Motor neuron (in vitro differentiated cells): ENCODE measurements at regions not wholly inside any gene's neighbourhood (a gene's known extent, or its start where the extent isn't known, plus 50 kb on each side); places are given as distances from the start of the nearest gene placed in this dataset.

Source experiments
- ATAC-seq, 8 experiments: fragments of 200-7000 bp; cut with Tn5 transposase; replicated peaks in 6 of 8; 2 replicates each; pipeline ENCODE4 v1.8.0; 2021; ENCODE audit warnings: mild to moderate bottlenecking in 8 of 8, moderate library complexity in 8 of 8
- H3K27ac ChIP-seq, 2 donors: fragments of 250-450 bp; sonication (Bioruptor Pico); 2 replicates each; pipeline ENCODE4 v1.9.0; 2021; ENCODE audit warnings: antibody characterized with exemption in 2 of 2, mild to moderate bottlenecking in 2 of 2, moderate library complexity in 1 of 2
- H3K4me1 ChIP-seq, 2 donors: fragments of 250-450 bp; sonication (Bioruptor Pico); replicated peaks in 1 of 2; 2 replicates each; pipeline ENCODE4 v1.6.1; 2021; ENCODE audit warnings: antibody characterized with exemption in 2 of 2, mild to moderate bottlenecking in 2 of 2, moderate library complexity in 1 of 2
- H3K4me3 ChIP-seq, 5 donors: fragments of 250-450 bp; sonication (Bioruptor Pico); 2 replicates each; pipeline ENCODE4 v1.9.0; 2021; ENCODE audit warnings: antibody characterized with exemption in 5 of 5, mild to moderate bottlenecking in 5 of 5, moderate library complexity in 4 of 5
- WGBS, 10 experiments: fragments of 450-650 bp; shearing (Covaris generic); methylation state at CpG; one replicate each; pipeline ENCODE4 v1.0.0; 2022; 5-methylcytosine and 5-hydroxymethylcytosine counted together
- in situ Hi-C, 9 experiments: fragments of 400-800 bp; cut with MboI; loops; one replicate each; pipeline ENCODE4 v1.15.0; 2021; ENCODE audit warnings: low sequenced_read_pairs in 9 of 9, low pct_unique_long_range_greater_than_20kb in 2 of 9; ENCODE audit not compliant: unreplicated experiment in 9 of 9

DNA sequence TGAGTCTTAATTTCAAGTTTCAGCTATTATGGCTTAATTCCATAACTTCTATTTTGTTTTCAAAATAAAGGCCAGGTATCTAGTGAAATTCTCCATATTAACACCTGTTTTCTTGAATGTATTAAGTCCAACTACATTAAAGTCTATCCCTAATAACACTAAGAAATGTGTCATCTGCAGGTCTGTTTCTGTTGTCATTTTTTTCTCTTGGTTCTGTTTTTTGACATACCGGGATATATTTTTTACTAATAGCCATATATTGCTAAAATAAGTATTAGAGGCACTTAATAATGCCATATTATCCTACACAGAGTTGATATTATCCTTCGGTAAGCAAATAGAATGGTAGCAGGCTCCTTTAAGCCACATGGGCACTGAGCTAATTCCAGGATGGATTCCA is 176.0 kb upstream of the MPPED2 start:
- 0 to 97% (median 78%) methylated on average over 2 of the region's 2 CpGs; no CpG with 5 or more reads in 1 of the 10 experiments for WGBS, 10 experiments
- in situ Hi-C loops, result no loop called here
- no peak overlapping the region for H3K27ac ChIP-seq
- no peak overlapping the region for H3K4me3 ChIP-seq
- H3K4me1 ChIP-seq, result peaks cover 3 to 25% of the 10 kb centered on the region in 2 donors
- ATAC-seq, result no peak

DNA sequence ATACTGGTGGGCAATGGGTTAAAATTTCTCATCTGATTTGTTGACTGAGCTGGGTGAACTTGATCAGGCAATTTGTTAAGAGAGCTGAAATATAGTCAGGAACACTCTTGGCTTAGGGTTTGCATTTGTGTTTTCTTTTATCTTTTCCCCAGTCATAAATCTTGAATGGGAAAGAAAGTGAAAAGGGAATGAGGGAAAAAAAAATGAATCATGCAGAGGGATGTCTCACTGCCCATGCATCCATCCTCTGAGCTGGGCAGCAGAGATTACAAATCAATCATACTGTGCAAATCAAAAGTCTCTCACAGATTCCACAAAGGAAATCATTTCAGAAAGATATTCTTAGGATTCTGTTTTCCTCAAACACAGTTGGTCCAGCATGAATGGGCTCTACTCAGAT is 174.2 kb upstream of the MPPED2 start:
- ATAC-seq, result peak in 5 of 8 experiments; percentile 41 to 88 (median 59)
- in situ Hi-C loops, result no loop called here
- Histone ChIP-seq H3K4me3 (no peak overlapping the region), H3K27ac (no peak overlapping the region), H3K4me1 (peaks cover 3 to 25% of the 10 kb centered on the region in 2 donors)

DNA sequence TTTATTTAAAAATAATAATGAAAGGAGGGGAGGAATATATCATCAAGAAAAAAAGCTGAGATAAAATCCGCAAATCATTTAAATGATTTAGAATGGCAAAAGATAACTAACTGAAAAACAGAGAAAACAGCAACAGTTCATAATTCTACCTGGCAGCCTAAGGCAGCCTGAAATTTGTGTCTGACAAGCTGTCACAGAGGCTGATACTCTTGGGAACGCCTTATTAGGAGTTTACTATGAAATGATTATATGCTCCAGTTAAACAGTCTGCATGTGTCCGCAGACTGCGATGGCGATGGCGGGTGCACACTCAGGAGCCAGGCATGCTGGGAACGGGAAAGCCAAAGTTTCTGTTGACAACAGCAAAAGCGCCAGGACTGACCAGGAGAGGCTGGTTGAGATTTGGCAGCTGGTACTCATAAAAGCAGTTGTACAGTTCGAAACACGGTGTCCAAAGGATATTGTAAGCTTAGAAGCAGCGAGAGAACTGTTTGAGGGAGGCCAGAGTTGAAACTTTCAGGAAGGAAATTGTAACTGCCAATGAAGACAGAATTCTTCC is 172.9 kb upstream of the MPPED2 start:
- 6 to 93% (median 71%) methylated on average over 2 to 11 of the region's 11 CpGs for WGBS, 10 experiments

DNA sequence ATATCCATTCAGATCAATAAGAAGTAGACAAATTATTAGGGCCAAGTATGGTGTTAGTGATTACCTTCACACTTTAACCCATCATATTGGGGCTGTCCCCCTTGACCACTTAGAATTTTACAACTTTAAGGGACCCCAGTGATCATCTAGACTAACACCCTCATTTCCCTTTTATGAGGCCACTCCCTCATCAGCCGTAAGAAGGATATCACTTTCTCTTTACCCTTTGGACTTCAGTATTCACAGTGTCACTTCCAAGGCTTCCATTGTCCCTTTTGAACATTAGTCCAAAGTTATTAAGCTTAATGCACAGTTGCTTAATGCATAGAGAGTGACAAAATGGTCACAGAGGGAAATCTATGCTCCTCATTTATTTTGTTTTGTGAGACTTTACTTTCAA is 172.4 kb upstream of the MPPED2 start:
- H3K4me3 ChIP-seq, result no peak overlapping the region
- in situ Hi-C loops, result no loop called here
- H3K27ac ChIP-seq, result no peak overlapping the region
- ATAC-seq, result no peak
- 22 to 90% (median 69%) methylated on average over 1 of the region's 1 CpG; no CpG with 5 or more reads in 3 of the 10 experiments for WGBS, 10 experiments
- H3K4me1 ChIP-seq, result peaks cover 3 to 25% of the 10 kb centered on the region in 2 donors

More for the DNA sequence above, 172.9 kb upstream of the MPPED2 start:
- no peak for ATAC-seq
- H3K4me3 ChIP-seq, result no peak overlapping the region
- H3K27ac ChIP-seq, result no peak overlapping the region
- H3K4me1 ChIP-seq, result peaks cover 3 to 25% of the 10 kb centered on the region in 2 donors
- in situ Hi-C loops, result no loop called here

DNA sequence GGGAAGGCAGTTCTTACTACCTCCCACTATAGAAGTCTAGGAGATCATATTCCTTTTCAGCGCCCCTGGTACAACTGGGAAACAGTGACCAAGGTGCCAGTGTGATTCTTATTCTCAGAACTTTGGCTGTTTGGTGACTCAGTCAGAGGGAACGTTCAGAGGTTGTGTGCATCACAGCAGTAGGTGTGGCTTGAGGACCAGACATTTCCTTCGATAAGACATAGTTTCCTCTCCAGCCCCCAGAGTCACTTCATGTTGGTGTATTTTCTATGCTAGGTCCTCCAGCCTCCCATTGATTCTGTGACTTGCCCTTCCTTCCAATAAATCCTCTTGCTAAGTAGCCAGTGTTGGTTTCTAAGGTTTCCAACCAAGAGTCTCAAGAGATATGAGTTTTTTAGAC is 171.9 kb upstream of the MPPED2 start:
- H3K4me3 ChIP-seq, result no peak overlapping the region
- WGBS, 10 experiments, result 0 to 86% (median 51%) methylated on average over 1 to 3 of the region's 3 CpGs; no CpG with 5 or more reads in 4 of the 10 experiments
- peaks cover 3 to 25% of the 10 kb centered on the region in 2 donors for H3K4me1 ChIP-seq
- no peak for ATAC-seq
- in situ Hi-C loops, result no loop called here
- H3K27ac ChIP-seq, result no peak overlapping the region

DNA sequence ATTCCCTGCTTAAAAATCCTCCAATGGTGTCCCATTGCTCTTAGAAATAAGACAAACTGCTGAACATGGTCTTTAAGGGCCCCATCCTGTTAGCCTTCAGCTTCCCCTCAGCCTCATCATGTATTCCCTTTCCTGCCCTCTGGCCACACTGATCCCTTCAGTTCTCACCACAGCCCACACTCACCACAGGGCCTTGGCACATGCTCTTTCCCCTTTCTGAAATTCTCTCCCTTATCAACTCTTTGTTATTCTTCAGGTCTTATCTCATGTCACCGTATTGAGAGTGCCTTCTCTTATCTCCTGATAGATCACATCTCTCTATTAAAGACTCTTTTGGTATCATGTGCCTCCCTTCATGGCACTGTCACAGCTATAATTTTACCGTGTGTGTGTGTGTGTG is 167.8 kb upstream of the MPPED2 start:
- in situ Hi-C loops, result no loop called here
- Histone ChIP-seq H3K27ac (no peak overlapping the region), H3K4me1 (peaks cover 0 to 30% of the 10 kb centered on the region in 2 donors), H3K4me3 (no peak overlapping the region)
- 0 to 100% (median 63%) methylated on average over 1 to 2 of the region's 2 CpGs; no CpG with 5 or more reads in 2 of the 10 experiments for WGBS, 10 experiments
- no peak for ATAC-seq

DNA sequence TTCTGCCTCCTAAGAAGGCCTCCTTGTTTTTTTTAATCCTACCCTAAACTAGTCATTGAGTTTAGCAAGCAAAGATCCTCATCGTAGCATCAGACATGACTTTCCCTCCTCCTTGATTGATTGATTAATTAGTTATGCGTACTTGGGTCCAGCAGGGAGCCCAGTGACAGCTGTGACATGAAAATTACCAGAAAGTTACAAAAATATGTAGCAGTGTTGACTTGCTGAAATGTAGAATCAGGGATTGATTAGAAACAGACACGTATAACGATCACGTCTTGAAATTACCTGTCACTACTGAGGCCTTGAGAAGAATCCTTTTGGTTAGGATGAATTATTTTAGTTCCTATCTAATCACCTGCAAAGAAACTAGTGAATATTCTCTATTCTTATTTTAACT is 167.4 kb upstream of the MPPED2 start:
- no peak for ATAC-seq
- H3K4me1 ChIP-seq, result peaks cover 0 to 29% of the 10 kb centered on the region in 2 donors
- H3K4me3 ChIP-seq, result no peak overlapping the region
- in situ Hi-C loops, result no loop called here
- WGBS, 10 experiments, result 0 to 100% (median 76%) methylated on average over 1 to 5 of the region's 5 CpGs
- no peak overlapping the region for H3K27ac ChIP-seq

DNA sequence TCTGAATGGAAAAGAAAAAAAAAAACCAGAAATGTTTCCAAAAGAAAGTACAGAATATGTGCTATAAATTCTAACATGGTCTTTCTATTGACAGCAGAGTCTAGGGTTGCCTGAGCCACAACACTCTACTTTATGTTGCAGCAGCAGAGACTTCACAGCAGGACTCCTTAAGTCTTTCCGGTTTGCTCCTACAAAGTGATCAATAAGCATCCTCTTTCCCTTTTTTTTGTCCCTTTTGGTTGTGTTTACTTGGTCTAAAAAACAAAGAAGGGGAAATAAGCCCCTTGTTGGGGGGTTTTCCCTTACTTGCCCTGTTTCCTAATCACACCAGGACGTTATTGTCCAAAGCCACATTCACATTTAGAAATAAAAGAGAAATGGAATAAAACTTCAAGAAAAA is 163.1 kb upstream of the MPPED2 start:
- 0 to 61% (median 18%) methylated on average over 1 to 2 of the region's 2 CpGs; no CpG with 5 or more reads in 2 of the 10 experiments for WGBS, 10 experiments
- no peak for ATAC-seq
- Histone ChIP-seq H3K4me1 (peaks cover 0 to 46% of the 10 kb centered on the region in 2 donors), H3K27ac (no peak overlapping the region), H3K4me3 (no peak overlapping the region)
- in situ Hi-C loops, result no loop called here

DNA sequence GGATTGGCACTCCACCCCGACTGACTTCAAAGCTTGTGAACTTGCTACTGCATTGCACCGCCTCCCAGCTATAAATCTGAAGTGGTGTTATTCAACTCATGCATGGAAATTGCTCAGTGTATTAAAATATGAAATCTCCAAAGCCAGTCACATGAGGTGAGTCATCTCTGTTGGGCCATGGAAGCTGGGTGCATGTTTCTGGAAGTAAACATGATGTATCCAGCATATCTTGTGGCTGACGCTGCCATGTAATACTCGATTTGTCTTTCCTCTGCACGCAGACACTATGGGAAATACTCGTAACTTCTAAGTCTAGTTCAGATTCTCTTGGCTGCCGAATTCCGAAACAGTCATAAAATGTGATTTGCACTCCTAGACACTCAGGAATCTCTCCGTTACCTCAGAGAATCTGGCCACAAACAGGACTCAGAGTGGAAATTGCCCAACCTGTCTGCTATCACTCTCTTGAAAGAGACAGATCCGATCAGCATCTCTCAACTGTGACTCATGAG is 154.9 kb upstream of the MPPED2 start:
- WGBS, 10 experiments, result 6 to 97% (median 81%) methylated on average over 2 to 10 of the region's 10 CpGs; no CpG with 5 or more reads in 1 of the 10 experiments
- ATAC-seq, result peak; percentile 60 to 80 (median 68)
- no peaks in the 10 kb centered on the region for H3K4me1 ChIP-seq
- in situ Hi-C loops, result no loop called here
- H3K4me3 ChIP-seq, result no peak overlapping the region
- no peak overlapping the region for H3K27ac ChIP-seq

DNA sequence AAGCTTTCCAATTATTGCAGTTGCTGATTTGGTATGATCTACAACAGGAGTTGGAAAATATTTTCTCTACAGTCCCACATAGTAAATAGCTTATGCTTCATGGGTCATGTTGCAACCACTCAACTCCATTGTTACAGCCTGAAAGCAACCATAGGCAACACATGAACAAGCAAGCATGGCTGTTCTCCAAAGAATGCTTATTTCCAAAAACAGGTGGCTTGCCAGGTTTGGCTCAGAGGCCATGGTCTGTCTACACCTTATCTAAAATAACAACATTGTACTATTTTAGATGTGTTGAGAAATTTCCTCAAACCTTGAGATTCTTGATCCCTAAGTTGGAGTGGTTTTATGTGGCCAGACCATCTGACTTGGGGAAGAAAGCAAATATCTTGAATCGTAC is 153.9 kb upstream of the MPPED2 start:
- Histone ChIP-seq H3K4me1 (no peaks in the 10 kb centered on the region), H3K4me3 (no peak overlapping the region), H3K27ac (no peak overlapping the region)
- ATAC-seq, result no peak
- in situ Hi-C loops, result no loop called here
- 0 to 100% (median 75%) methylated on average over 1 of the region's 1 CpG; no CpG with 5 or more reads in 3 of the 10 experiments for WGBS, 10 experiments

DNA sequence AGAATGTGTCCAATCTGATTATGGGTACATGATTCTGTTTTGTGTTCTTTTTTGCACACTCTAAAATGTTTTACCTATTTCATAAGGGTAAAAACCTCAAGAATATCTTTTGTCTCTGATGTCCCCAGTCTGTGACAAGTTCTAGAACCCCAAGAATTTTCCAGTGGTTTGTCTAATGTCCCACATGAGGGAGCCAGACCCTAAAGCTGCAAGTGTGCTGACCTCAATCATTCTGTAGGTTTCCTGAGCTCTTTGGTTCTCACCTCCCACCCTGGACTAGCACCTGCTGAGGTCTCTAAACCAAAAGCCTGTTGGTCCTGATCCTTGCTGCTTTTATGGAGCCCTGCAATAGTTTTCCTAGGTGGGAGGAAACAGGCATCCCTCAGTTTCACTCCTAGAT is 149.8 kb upstream of the MPPED2 start:
- H3K27ac ChIP-seq, result no peak overlapping the region
- H3K4me1 ChIP-seq, result no peaks in the 10 kb centered on the region
- no peak for ATAC-seq
- H3K4me3 ChIP-seq, result no peak overlapping the region
- in situ Hi-C loops, result no loop called here

DNA sequence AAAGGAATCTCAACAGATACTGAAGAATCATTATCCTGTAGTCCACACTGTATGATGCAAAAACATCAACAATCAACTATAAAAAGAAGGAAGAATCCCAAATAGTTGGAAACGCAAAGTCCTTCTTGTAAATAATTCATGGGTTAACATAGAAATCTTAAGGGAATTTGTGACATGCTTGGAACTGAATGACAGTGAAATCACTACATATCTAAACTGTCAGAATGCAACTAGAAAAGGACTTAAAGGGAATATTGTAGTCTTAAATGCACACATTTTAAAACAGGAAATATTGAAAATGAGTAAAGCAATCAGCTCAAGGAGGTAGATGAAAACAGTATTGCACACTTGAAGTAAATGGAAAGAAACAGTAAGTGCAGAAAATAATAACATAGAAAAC is 147.6 kb upstream of the MPPED2 start:
- 0 to 100% (median 86%) methylated on average over 1 of the region's 1 CpG; no CpG with 5 or more reads in 1 of the 10 experiments for WGBS, 10 experiments
- ATAC-seq, result no peak
- Histone ChIP-seq H3K4me3 (no peak overlapping the region), H3K4me1 (peaks cover 0 to 9% of the 10 kb centered on the region in 2 donors), H3K27ac (no peak overlapping the region)
- in situ Hi-C loops, result no loop called here

DNA sequence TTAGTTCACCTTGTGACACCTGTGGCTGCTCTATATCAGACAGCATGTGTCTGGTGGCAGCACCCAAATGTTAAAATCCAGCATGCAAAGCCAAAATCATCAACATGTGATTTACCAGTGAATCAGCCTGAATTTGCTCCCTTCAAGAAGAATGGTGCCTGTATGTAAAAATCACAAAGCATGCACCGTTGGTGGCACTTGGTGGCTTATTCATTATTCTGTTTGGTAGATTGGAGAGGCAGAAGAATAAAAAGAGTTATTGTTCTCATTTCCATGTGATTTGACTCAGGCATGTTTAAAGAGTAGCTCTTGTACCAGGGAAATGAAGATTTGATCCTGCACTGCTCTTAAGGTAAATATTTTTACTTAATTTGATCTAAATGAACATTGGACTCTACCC is 143.9 kb upstream of the MPPED2 start:
- no peak overlapping the region for H3K27ac ChIP-seq
- 0 to 43% (median 0%) methylated on average over 1 of the region's 1 CpG; no CpG with 5 or more reads in 4 of the 10 experiments for WGBS, 10 experiments
- in situ Hi-C loops, result no loop called here
- peaks cover 0 to 9% of the 10 kb centered on the region in 2 donors for H3K4me1 ChIP-seq
- no peak overlapping the region for H3K4me3 ChIP-seq
- ATAC-seq, result peak in 1 of 8 experiments; percentile 34

DNA sequence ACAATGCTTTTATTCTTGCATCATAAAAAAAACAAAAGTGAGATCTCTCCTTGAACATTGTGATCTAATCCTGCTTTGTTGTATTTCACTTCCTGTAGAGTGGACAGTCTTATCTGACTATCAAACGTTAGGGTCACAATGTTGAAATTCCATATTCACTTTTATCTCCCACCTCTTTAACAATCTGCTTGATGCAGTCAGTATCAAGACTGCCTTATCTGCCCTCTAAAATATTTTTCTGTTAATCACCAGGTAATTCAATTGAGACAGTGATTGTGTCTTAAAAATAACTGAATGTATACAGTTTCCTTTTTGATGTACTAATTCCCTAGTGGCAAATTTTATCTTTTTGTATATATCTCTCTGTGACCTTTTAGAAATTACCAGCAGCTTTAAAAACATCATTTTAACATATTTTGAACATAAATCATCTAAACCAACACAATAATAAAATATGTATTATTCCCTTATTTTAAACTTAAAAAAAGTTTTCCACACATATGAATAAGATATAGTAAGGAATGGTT is 143.1 kb upstream of the MPPED2 start:
- 0 to 64% (median 17%) methylated on average over 1 of the region's 1 CpG; no CpG with 5 or more reads in 3 of the 10 experiments for WGBS, 10 experiments
- Histone ChIP-seq H3K4me1 (peaks cover 0 to 9% of the 10 kb centered on the region in 2 donors), H3K27ac (no peak overlapping the region), H3K4me3 (no peak overlapping the region)
- in situ Hi-C loops, result no loop called here
- ATAC-seq, result no peak
